Activated CD4-positive, alpha-beta T cell treated with anti-CD3 and anti-CD28 coated beads, Interleukin-2, amount 50 U/mL, for 24 hours (primary cell): ENCODE measurements at regions not wholly inside any gene's neighbourhood (a gene's known extent, or its start where the extent isn't known, plus 50 kb on each side); places are given as distances from the start of the nearest gene placed in this dataset.

Source experiments
- DNase-seq, 2 donors: peaks; one replicate each; pipeline ENCODE4 v3.0.0-alpha.2; 2020; ENCODE audit warnings: low read depth in 1 of 2, low spot score in 1 of 2

- DNase-seq: no peak
Observed at GRCh38 chr6:153790876-153791473, 248.1 kb upstream of the OPRM1 start.

- no peak for DNase-seq
Observed at GRCh38 chr6:153790048-153790447, 249.0 kb upstream of the OPRM1 start.

DNA sequence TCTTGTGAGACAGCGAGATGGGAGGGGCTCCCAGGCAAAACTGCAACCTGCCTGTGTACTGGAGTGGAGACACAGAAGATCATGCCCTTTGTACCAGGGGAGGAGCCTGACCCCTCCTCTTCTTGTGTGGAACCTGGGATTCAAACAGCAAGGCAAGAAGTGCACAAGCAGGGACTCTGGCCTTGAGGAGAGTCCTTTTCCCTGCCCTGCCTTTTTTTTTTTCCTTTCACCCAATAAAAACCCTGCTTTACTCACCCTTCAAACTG is 251.8 kb upstream of the OPRM1 start:
- no peak for DNase-seq

DNA sequence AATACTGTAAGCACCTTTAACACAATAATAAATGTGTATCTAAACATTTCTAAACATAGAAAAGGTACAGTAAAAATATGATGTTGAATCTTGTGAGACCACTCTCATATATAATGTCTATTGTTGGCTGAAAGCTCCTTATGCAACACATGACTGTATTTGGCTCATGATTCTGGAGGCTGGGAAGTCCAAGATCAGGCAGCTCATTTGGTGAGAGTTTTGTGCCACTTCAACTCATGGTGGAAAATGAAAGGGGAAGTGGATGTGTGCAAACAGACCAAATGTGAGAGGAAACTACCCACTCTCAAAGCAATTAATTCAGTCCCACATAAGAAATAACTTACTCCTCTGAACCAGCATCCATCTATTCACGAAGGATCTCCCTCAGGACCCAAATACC is 257.7 kb upstream of the OPRM1 start:
- no peak for DNase-seq

GRCh38 chr6:153780011-153780410 is 259.0 kb upstream of the OPRM1 start:
- DNase-seq: no peak

DNA sequence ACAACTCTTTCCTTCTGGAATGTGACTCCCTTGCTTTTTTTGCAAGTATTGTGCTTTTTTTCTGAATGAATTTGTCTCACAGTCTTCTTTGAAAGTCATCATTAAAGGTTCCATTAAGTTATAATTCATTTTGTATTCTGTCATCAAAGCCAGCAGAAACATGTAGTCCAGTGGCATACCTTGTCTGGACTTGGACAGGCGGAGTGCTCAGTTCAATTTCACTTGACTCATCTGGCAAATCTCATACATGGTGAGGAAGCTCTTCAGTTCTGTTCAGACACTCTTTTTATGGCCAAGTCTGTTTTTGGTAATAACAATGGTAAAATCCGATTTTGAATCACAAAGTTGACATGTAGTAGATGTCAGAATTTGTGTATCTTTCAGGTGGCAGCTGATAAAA is 260.8 kb upstream of the OPRM1 start:
- no peak for DNase-seq

- DNase-seq: no peak
Observed at GRCh38 chr6:153771577-153771976, 267.5 kb upstream of the OPRM1 start.

- no peak for DNase-seq
Observed at GRCh38 chr6:153767127-153767526, 271.9 kb upstream of the OPRM1 start.

GRCh38 chr6:153758516-153758915 is 280.5 kb upstream of the OPRM1 start:
- no peak for DNase-seq

DNA sequence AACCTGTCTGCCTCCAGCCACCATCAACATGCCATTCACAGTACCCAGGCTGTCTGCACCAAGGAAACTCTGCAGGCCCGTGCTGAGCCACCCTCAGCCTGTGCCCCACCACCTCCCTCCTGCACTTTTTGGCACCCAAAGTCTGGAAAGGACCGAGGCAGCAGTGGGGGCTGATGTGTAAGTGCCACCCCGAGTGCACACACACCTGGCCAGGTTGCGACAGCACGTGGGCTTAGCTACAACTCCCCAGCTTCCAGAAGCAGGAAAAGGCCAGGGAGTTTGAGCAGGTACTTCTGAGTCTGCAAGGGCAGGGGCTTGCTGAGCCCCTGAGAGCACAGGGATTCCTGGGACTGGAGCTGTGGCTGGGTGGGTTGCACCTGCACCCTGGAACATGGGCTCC is 303.3 kb upstream of the OPRM1 start:
- DNase-seq: no peak

GRCh38 chr6:153729189-153729588 is 309.9 kb upstream of the OPRM1 start:
- no peak for DNase-seq

DNA sequence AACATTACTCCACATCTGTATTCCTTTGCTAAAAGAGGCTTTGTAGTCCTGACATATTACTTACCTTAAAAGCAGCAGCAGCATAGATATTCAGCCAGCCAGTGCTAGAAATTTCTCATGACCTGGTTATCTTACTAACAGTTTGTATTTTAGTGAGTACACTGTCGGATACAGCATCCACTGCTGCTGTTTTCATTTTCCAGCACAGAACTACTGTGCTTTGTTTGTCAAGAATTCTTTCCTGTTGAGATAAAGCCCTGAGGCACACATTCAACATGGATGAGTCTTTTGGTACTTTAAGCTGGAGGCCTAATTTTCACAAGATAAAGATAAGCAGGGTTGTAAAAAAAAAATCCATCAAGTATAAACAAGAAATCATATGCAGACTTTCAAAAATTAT is 311.2 kb upstream of the OPRM1 start:
- no peak for DNase-seq

- DNase-seq: no peak
Observed at GRCh38 chr6:153725456-153725855, 313.6 kb upstream of the OPRM1 start.

- no peak for DNase-seq
Observed at GRCh38 chr6:153720732-153721131, 318.3 kb upstream of the OPRM1 start.

- no peak for DNase-seq
Observed at GRCh38 chr6:153705429-153705828, 333.6 kb upstream of the OPRM1 start.

DNA sequence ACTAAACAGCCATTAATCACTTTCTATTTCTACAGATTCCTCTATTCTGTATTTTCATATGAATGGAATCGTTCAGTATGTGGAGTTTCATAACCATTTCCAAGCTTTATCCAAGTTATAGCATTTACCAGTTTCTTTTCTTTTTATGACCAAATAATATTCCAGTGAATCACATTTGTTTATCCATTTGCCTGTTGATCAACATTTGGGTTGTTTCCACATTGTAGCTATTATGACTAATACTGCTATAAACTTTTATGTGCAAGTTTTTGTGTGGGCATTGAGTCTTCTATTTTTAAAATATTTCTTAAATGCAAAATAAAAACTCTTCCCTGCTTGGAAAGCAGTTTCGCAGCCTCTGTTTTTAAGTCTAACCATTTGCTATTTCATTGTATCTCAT is 336.4 kb upstream of the OPRM1 start:
- no peak for DNase-seq

DNA sequence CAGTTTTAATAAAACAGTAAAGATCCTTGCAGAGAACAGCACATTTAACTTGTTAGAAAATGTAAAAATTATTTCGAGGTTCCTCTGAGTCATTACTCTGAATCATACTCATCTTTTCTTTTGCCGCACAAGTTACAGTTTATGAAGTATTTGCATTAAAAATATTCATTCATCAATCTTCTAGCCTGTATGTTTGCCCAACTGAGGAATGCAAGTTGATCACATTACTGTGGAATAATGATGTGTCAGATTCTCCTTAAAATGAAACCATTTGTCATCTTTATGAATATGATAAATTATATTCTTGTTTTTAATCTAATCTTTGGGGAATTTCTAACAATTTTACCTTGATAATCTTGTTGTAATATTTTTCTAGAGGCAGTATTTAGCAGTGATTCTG is 340.4 kb upstream of the OPRM1 start:
- DNase-seq: no peak

GRCh38 chr6:153698001-153698400 is 341.0 kb upstream of the OPRM1 start:
- no peak for DNase-seq

DNA sequence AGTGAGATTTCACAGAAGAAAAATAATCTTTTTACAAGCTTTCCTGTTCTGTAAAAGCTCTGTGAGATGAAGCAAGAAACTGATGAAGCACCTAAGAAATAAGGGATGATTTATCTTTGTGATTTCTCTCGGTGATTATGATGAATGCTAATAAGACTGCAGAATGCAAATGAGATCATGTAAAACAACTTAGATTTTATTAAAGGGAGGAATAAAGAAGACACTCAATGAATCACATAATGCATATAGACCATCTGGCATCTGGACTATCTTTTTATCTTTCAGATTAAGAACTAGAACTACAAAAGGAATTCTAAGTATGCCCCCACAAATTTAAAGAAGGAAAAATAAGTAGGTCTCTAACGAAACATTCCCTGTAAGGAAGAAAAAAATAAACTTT is 361.5 kb upstream of the OPRM1 start:
- DNase-seq: no peak

DNA sequence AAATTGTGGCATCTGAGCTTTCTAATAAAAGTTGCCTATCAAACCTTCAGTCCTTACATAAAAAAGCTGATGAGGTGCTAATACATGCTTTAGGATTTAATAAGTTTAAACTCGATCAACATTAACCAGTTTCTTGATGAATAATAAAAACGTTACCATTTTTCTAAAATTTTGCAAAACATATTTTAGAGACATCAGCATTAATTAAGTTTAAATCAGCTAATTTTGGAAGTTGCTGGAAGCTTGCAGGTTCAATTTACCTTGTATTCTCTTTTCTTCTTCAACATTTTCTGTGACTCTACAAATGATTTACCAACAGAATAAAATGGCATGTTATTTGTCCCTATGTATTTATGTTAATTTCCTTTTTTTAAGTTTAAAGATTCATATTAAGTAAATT is 365.3 kb upstream of the OPRM1 start:
- no peak for DNase-seq

- DNase-seq: no peak
Observed at GRCh38 chr6:153673225-153673624, 365.8 kb upstream of the OPRM1 start.

GRCh38 chr6:153670403-153671026 is 368.5 kb upstream of the OPRM1 start:
- no peak for DNase-seq

GRCh38 chr6:153668758-153669157 is 370.3 kb upstream of the OPRM1 start:
- DNase-seq: no peak

DNA sequence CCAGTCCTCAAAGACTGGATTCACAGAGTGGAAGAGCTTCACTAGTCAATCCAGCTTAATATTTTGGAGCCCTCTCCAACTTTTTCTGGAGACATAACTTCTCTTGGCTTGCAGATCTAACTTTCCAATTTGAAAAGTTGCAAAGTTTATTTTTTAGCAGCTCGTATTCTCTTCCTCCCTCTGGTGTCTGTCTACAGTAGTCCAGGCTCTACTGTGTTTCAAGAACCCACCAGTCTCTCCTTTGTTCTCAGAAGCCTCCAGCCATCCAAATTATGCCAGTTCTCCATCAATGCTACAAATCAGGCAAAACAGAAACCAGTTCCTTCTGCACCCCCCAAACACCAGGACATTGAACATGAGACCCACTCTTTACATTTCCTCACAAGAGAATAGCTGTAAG is 376.1 kb upstream of the OPRM1 start:
- DNase-seq: no peak
